Loucy (cell line): ENCODE measurements at regions not wholly inside any gene's neighbourhood (a gene's known extent, or its start where the extent isn't known, plus 50 kb on each side); places are given as distances from the start of the nearest gene placed in this dataset.

ENCODE experiments used
- EZH2phosphoT487 ChIP-seq: fragments of 200-600 bp; IDR thresholded peaks from 2 replicates; pipeline ENCODE4 v1.6.1; 2018; ENCODE audit warnings: antibody characterized with exemption, mild to moderate bottlenecking, moderate library complexity, borderline replicate concordance
- TF ChIP-seq, protein P1 (sequence below): fragments of 200-600 bp; sonication (generic); conservative IDR thresholded peaks from 2 replicates; pipeline ENCODE4 v1.5.1; 2014; ENCODE audit warnings: mild to moderate bottlenecking, antibody characterized with exemption, low read length

DNA sequence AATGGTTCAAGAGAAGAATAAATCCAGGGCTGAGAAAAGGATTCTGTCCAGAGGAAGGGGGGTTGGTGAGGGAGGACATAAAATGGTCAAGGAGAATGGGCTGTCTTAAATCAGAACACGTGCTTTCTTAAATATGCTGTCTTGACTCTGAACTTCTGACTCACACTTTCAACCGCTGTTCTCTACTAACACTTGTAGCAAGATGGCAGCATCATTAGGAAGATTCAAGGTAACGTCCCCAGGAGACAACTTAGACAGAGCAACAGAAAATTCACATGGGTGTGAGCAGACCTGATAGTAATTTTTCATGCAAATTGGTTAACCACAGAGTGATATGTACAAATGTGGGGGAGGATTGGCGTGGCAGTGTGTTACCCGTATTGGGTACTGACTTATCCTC lies 126.8 kb upstream of the GALNT17 start:
- TF ChIP-seq, protein P1, sequence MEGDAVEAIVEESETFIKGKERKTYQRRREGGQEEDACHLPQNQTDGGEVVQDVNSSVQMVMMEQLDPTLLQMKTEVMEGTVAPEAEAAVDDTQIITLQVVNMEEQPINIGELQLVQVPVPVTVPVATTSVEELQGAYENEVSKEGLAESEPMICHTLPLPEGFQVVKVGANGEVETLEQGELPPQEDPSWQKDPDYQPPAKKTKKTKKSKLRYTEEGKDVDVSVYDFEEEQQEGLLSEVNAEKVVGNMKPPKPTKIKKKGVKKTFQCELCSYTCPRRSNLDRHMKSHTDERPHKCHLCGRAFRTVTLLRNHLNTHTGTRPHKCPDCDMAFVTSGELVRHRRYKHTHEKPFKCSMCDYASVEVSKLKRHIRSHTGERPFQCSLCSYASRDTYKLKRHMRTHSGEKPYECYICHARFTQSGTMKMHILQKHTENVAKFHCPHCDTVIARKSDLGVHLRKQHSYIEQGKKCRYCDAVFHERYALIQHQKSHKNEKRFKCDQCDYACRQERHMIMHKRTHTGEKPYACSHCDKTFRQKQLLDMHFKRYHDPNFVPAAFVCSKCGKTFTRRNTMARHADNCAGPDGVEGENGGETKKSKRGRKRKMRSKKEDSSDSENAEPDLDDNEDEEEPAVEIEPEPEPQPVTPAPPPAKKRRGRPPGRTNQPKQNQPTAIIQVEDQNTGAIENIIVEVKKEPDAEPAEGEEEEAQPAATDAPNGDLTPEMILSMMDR = no peak
- no peak for TF ChIP-seq EZH2phosphoT487
